ENCODE measurements at regions not wholly inside any gene's neighbourhood (a gene's known extent, or its start where the extent isn't known, plus 50 kb on each side); places are given as distances from the start of the nearest gene placed in this dataset.
A peak's percentile ranks its signal among the peaks of the same experiment; 100 is the strongest.

DNA sequence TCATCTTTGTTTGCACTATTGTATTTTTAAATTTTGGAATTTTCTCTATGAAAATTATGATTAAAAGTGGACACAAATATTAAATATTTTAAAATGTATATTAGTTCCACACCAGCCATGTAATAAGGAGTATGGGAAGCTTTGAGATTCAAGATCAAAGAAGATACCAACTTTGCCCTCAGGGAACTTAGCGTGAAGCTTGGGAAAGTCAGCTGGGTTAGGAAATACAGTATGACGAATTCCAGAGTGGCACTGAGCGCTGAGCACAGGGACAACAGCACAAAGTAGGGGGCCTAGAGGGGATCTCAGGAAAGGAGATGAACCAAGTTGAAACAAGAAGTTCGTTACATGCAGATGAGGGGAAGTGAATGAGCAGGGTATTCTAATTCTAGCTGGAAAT, 76.9 kb upstream of the SHISA2 start:
- H3K4me1 ChIP-seq (ENCODE audit: insufficient read depth, low read length): no peaks in the 10 kb centered on the region
- H3K4me2 ChIP-seq (ENCODE audit: insufficient read depth, low read length): no peak overlapping the region
- H3K27me3 ChIP-seq (ENCODE audit: insufficient read depth, low read length): no peaks in the 10 kb centered on the region
- no peaks in the 10 kb centered on the region for H3K9me3 ChIP-seq (ENCODE audit: low read depth, low read length)
- TF ChIP-seq, protein P1, sequence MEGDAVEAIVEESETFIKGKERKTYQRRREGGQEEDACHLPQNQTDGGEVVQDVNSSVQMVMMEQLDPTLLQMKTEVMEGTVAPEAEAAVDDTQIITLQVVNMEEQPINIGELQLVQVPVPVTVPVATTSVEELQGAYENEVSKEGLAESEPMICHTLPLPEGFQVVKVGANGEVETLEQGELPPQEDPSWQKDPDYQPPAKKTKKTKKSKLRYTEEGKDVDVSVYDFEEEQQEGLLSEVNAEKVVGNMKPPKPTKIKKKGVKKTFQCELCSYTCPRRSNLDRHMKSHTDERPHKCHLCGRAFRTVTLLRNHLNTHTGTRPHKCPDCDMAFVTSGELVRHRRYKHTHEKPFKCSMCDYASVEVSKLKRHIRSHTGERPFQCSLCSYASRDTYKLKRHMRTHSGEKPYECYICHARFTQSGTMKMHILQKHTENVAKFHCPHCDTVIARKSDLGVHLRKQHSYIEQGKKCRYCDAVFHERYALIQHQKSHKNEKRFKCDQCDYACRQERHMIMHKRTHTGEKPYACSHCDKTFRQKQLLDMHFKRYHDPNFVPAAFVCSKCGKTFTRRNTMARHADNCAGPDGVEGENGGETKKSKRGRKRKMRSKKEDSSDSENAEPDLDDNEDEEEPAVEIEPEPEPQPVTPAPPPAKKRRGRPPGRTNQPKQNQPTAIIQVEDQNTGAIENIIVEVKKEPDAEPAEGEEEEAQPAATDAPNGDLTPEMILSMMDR (IDR thresholded peaks at IDR 0.05; ENCODE audit: extremely low read depth, low read depth, low read length): no peak
- H3K4me3 ChIP-seq (ENCODE audit: insufficient read depth, low read length): no peak overlapping the region
- no peak overlapping the region for H3K27ac ChIP-seq (ENCODE audit: low read depth, low read length)
- no peak overlapping the region for H2AFZ ChIP-seq (ENCODE audit: low read length)
- H3K79me2 ChIP-seq (ENCODE audit: insufficient read depth, low read length): no peaks in the 10 kb centered on the region
- no peaks in the 10 kb centered on the region for H4K20me1 ChIP-seq (ENCODE audit: insufficient read depth, low read length)
- no peaks in the 10 kb centered on the region for H3K36me3 ChIP-seq (ENCODE audit: insufficient read depth, low read length)
- DNase-seq (ENCODE audit: insufficient read length, low spot score, missing footprints): no peak

DNA sequence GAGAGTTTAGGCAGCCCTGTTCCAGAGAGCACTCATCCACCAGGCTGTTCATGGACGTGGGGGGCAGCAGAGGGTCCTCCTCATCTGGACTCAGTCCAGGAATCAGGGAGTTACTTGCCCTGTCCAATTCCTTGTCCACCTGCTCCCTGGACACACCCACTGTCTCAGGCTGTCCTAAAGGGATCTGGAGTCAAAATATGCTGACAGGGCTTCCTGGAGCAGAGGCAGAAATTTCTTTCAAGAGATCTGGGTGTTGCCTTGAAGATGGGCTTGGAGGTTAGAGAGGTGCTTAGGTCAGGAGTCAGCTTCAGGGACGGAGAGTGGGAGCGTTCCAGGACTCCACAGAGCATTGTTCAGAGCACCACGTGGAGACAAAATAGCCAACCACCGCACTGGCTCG, 65.8 kb upstream of the SHISA2 start:
- no peaks in the 10 kb centered on the region for H3K36me3 ChIP-seq (ENCODE audit: insufficient read depth, low read length)
- H3K27ac ChIP-seq (ENCODE audit: low read depth, low read length): no peak overlapping the region
- no peak overlapping the region for H3K4me2 ChIP-seq (ENCODE audit: insufficient read depth, low read length)
- no peak for DNase-seq (ENCODE audit: insufficient read length, low spot score, missing footprints)
- no peaks in the 10 kb centered on the region for H3K9me3 ChIP-seq (ENCODE audit: low read depth, low read length)
- no peak overlapping the region for H2AFZ ChIP-seq (ENCODE audit: low read length)
- H3K27me3 ChIP-seq (ENCODE audit: insufficient read depth, low read length): no peaks in the 10 kb centered on the region
- H4K20me1 ChIP-seq (ENCODE audit: insufficient read depth, low read length): no peaks in the 10 kb centered on the region
- H3K4me3 ChIP-seq (ENCODE audit: insufficient read depth, low read length): no peak overlapping the region
- TF ChIP-seq, protein P1 (IDR thresholded peaks at IDR 0.05; ENCODE audit: extremely low read depth, low read depth, low read length): no peak
- H3K4me1 ChIP-seq (ENCODE audit: insufficient read depth, low read length): no peaks in the 10 kb centered on the region
- no peaks in the 10 kb centered on the region for H3K79me2 ChIP-seq (ENCODE audit: insufficient read depth, low read length)

DNA sequence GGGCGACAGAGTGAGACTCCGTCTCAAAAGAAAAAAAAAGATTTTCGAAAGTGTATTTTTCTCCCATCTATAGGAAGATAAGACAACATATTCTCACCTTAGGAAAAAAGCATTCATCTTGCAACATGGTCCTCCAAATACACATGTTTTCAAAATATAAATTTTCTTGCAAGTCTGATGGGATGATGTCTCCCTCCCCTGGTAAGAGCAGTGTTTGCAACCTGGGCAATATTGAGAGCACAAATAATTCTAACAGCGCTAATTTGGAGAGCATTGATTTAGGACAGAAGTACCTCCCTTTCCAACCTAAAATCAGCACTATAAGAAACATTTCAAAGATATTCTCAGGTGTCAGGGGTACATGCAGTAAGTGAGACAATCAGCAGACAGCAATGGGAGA, 61.0 kb upstream of the SHISA2 start:
- Histone ChIP-seq H4K20me1 (ENCODE audit: insufficient read depth, low read length) (no peaks in the 10 kb centered on the region), H3K4me3 (ENCODE audit: insufficient read depth, low read length) (no peak overlapping the region), H3K27me3 (ENCODE audit: insufficient read depth, low read length) (no peaks in the 10 kb centered on the region), H3K4me1 (ENCODE audit: insufficient read depth, low read length) (no peaks in the 10 kb centered on the region), H3K4me2 (ENCODE audit: insufficient read depth, low read length) (no peak overlapping the region), H2AFZ (ENCODE audit: low read length) (no peak overlapping the region), H3K79me2 (ENCODE audit: insufficient read depth, low read length) (no peaks in the 10 kb centered on the region), H3K36me3 (ENCODE audit: insufficient read depth, low read length) (no peaks in the 10 kb centered on the region), H3K9me3 (ENCODE audit: low read depth, low read length) (no peaks in the 10 kb centered on the region), H3K27ac (ENCODE audit: low read depth, low read length) (no peak overlapping the region)
- no peak for DNase-seq (ENCODE audit: insufficient read length, low spot score, missing footprints)
- TF ChIP-seq, protein P1 (IDR thresholded peaks at IDR 0.05; ENCODE audit: extremely low read depth, low read depth, low read length): peak; percentile 35

DNA sequence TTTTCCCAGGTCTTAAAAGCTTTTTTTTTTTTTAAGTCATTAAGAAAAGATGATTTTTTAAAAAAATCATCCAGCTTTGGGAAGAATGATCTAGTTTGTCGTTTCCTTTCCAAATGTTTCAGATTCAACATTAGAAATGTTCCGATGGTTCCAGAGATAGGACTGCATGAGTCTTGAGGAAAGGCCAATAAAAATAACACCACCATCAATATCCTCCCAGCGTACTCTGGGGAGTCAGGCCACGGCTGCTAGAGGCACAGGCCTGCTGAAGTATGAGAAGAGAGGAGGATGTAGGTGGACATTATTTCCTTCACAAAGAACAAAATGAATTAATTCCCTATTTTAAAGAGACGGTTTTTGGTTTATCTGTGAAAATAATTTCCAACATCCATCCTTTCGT, 60.0 kb upstream of the SHISA2 start:
- TF ChIP-seq, protein P1 (IDR thresholded peaks at IDR 0.05; ENCODE audit: extremely low read depth, low read depth, low read length): no peak

More for the DNA sequence above, 60.0 kb upstream of the SHISA2 start:
- Histone ChIP-seq H3K27me3 (ENCODE audit: insufficient read depth, low read length) (no peaks in the 10 kb centered on the region), H3K79me2 (ENCODE audit: insufficient read depth, low read length) (no peaks in the 10 kb centered on the region), H3K36me3 (ENCODE audit: insufficient read depth, low read length) (no peaks in the 10 kb centered on the region), H3K9me3 (ENCODE audit: low read depth, low read length) (no peaks in the 10 kb centered on the region), H3K27ac (ENCODE audit: low read depth, low read length) (no peak overlapping the region), H2AFZ (ENCODE audit: low read length) (no peak overlapping the region), H4K20me1 (ENCODE audit: insufficient read depth, low read length) (no peaks in the 10 kb centered on the region), H3K4me1 (ENCODE audit: insufficient read depth, low read length) (no peaks in the 10 kb centered on the region), H3K4me3 (ENCODE audit: insufficient read depth, low read length) (no peak overlapping the region), H3K4me2 (ENCODE audit: insufficient read depth, low read length) (no peak overlapping the region)
- DNase-seq (ENCODE audit: insufficient read length, low spot score, missing footprints): no peak

Measured in osteoblast (primary cell).